OCI-M1 (cell line): ENCODE measurements at regions not wholly inside any gene's neighbourhood (a gene's known extent, or its start where the extent isn't known, plus 50 kb on each side); places are given as distances from the start of the nearest gene placed in this dataset.

ENCODE experiments used
- DNase-seq: peaks from one replicate; lab custom pipeline; 2025; lab: John Stamatoyannopoulos, UW

DNA sequence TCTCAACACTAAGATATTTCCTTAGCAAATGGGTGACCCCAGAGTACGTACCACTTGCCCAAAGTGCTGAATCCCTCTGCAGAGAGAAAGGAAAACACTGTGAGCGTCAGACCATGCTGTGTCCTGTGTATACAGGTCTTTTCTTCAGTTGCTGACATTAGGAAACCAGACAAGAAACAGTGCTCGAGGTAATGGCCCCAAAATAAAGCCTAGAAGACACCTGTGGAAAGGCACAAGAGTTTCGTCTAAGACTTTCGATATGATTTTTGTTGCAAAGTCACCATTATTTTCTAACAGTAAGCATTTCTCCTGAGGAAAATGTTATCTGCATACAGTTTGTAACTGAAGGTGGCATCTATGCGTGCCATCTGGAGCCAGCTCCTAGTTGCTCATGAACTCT lies 62.0 kb upstream of the SIMC1 start:
- no peak for DNase-seq

DNA sequence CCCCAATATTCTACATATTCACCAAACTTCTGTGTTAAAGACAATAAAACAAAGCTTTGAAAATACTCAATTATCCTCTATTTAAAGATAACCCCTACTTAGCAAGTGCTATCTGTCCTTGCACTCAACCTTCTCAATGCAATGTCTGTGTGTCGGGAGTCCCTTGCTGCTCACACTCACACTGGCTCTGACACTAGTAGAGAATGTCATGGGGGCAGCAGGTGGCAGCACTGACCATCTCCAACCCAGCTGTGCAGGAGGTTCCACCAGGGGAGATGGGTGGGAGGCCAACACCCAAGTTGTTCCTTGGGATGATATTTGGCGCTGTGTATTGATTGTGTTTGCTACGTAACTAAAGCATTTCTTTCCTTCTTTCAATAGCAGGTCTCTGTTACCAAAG lies 59.4 kb upstream of the SIMC1 start:
- peak; percentile 66 for DNase-seq

DNA sequence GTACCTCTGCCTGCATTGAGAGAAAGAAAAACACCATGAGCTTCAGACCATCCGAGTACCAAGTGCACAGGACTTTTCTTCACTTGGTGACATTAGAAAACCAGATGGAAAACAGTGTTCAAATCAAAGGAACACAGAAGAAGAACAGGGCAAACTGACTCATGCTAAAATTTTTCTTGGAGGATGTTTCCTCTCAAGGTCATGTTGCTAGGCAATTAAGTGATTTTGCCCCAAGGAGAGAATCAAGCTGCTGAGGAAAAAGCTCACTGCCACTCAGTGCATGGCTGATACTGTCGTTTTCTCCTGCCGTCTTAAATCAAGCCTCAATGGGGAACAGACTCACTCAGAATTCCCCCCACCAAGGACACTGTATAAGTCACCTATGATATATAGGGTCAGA lies 57.9 kb upstream of the SIMC1 start:
- no peak for DNase-seq

DNA sequence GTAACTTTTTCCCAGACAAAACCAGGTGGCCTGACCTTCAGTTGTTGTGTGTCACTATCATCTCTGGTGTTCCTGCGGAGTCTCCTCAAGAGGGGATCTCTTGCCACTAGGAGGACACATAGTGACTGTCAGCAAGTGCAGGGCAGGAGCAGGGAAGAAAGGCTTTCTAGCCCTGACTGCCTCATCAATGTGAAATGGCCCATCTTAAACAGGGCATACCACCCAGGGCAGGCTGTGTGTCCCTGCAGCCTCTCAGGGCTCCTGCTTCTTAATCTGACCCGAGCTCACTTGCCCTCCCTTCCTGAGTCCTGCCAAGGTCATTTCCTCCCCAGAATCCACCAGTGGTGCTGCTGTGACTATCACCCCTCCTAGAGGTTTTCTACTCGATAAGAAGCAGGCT lies 57.4 kb upstream of the SIMC1 start:
- DNase-seq, result no peak

DNA sequence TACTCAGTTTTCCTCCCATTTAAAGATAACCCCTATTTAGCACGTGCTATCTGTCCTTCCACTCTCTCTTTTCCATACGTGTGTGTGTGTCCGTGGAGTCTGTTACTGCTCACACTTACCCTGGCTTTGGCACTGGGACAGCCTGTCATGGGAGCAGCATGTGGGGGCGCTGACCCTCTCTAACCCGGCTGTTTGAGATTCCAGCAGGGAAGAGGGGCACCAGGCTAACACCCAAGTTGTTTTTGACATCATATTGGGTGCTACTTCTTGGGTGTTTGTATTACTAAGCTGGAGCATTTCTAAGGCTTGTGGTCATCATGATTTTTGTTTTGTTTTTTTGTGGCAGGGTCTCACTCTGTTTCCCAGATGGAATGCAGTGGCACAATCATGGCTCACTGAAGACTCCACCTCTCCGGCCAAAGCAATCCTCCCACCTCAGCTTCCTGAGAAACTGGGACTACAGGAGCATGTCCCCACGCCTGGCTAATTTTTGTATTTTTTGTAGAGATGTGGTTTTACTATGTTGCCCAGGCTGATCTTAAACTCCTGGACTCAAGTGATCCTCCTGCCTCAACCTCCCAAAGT lies 56.9 kb upstream of the SIMC1 start:
- no peak for DNase-seq

DNA sequence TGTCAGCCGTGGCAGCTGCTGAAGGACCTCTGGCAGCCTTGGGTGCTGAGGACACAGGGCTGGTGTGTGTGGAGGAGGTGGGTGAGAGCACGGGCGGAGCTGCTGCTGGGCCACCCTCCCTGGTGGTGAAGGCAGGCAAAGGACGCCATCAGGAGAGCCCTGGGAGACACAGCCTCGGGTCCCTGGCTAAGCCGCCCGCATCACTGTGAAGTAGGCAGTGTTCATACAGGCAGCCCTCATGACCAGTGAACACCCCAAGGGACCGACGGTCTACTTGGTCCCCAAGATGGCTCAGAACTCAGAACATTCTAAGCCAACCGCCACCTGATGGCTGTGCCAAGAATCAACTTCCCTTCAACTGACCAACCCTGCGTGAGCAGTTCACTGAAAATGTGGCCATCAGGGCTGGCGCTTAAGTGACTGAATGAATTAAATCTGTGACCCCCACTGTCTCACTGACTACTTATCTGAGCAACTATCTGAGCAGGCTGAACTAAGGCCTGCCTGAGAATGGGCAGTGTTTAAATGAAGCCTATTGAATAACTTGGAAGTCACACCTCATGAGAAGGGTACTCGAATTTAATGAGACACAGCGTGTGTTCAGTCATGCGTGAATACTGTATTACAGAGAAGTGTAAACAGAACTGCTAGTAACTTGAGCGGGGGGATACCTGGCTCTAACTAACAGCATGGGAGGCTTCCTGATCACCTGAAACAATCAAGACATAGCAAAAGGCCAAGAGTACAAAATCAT lies 54.7 kb upstream of the SIMC1 start:
- no peak for DNase-seq

DNA sequence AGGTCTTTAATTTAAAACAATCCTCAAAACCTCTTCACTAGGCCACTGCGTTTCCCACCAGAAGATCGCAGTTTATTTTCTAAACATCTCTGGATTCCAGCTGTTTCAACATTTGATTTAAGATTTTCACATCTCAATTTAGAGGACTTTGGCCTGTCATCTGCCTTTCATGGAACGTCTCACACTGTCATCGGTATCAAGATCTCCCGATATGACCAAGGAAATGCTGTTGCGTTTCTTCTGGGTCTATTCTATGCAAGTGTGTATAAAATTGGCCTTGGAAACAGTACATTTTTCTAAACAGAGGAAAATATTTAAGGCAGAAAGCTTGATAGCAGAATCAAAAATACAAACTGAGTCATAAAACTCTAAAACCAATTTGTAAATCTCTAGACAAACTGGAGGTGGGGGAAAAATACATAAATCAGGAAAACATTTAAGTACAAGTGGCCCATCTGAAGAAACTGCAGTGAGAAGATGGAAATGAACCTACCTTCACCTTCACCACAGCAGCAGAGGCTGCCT lies 53.6 kb upstream of the SIMC1 start:
- peak; percentile 46 for DNase-seq

DNA sequence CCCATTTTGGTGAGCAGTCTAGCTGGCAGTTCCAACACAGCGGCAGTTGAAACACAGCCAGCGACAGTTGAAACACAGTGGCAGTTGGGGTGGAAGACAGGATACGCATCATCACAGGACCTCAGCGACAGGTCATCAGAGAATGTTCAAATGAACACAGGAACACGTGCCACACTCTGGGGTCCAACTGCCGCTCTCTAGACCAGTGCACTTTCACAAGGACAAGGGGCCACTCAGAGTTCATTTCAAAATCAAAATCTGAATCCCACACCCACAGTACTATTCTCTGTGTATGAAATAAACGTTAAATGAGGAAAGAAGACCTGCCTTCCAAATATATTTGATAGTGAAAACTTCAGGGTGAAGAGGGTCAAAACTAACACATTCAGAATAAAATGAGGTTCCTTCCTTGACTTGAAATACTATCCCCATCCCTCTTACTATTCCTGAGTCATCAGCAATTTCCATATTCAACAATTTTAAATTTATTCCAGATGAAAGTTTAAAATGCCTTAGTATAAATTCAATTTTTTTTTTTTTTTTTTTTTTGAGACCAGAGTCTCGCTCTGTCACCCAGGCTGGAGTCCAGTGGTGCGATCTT lies 53.0 kb upstream of the SIMC1 start:
- DNase-seq, result peak; percentile 92

DNA sequence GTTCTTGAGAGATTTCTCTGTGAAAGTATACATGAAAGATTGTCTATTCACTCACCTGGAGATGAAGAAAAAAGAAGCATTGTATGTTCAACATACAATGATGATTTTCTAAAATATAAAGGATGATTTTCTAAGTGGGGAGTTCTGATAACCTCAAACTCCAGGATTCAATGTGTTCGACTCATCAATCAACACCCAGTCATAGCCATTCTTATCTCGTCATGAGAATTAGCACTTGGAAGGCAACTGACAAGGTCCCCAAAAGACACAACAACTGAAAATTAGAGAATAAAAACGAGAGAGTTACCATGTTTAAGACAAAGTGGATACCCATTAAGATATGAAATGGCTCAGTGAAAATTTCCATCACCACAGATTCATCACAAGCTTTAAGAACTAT lies 52.1 kb upstream of the SIMC1 start:
- DNase-seq, result no peak

DNA sequence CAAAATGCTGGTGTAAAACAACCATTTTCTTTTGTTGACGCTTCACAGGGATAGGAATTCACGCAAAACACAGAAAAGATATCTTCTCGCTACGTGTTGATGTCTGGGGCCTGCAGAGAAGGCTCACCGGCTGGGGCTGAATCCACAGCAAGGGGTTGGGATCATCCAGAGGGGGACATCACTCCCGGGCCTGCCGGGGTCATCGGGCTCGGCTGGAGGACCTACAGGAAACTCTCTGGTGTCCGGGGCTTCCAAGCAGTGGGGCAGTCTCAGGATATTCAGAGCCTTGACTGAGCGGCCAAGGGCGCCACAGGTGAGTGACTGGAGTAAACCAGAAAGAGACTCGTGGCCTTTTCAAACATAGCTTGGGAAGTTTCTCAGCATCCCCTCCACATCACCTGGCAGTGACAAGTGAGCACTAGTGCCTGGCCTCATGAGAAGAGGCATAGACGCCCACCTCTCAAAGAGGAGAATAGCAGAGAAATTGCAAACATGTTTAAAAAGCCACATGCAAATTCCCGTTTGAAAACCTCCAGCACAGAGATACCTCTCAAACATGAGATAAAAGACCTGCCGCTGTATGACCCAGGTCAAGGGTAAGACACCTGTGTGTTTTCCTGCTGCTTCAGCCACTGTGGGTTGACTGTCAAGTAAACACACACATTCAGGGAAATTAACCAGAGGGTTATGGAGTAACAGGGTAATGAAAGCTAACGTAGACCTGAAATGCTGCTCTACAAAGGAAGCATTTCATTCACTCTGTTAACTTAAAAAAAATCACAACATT lies 50.8 kb upstream of the SIMC1 start:
- no peak for DNase-seq

DNA sequence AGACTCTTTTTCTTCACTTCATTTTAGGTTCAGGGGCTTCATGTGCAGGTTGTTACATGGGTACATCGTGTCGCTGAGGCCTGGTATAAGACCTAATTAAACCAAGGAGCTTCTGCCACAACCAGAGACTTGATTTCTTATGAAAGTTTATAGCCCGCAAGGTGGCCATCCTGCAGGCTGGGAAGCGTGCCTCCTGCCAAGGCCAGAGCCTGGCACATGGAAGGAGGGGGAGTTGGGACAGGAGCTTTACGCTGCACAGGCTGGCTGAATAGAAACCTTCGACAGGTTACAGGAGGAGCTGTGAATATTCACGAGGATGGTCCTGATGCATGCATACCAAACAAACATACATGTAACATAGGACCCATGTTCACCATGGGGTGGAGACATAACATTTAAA lies 50.1 kb upstream of the SIMC1 start:
- DNase-seq, result no peak
